ENCODE measurements at regions not wholly inside any gene's neighbourhood (a gene's known extent, or its start where the extent isn't known, plus 50 kb on each side); places are given as distances from the start of the nearest gene placed in this dataset.

- no peak for TF ChIP-seq CTCF (IDR thresholded peaks at IDR 0.05)
- TF ChIP-seq POLR2A (IDR thresholded peaks at IDR 0.05): no peak
Measured at GRCh38 chr7:41907444-41907843, 204.6 kb upstream of the INHBA start.
